Liver (tissue), 8 donors: ENCODE measurements at regions not wholly inside any gene's neighbourhood (a gene's known extent, or its start where the extent isn't known, plus 50 kb on each side); places are given as distances from the start of the nearest gene placed in this dataset.

ENCODE experiments used
- DNase-seq: peaks from one replicate; pipeline ENCODE4 v3.0.0-alpha.2; 2017; ENCODE audit warnings: low spot score
- H3K27ac ChIP-seq, 2 donors: one replicate each; pipeline ENCODE4 v1.7.0; 2013; ENCODE audit warnings: inconsistent platforms in 2 of 2, low read length in 2 of 2, control low read depth in 1 of 2, low read depth in 1 of 2, mild to moderate bottlenecking in 1 of 2
- H3K27me3 ChIP-seq, 4 donors: one replicate each; pipeline versions ENCODE4 v1.6.1 to v1.7.0; 2013; ENCODE audit warnings: low read length in 3 of 4, inconsistent platforms in 1 of 4, mild to moderate bottlenecking in 1 of 4, moderate library complexity in 1 of 4; ENCODE audit not compliant: control insufficient read depth in 4 of 4, insufficient read depth in 4 of 4
- H3K36me3 ChIP-seq, 4 donors: one replicate each; pipeline versions ENCODE4 v1.6.1 to v1.7.0; 2013; ENCODE audit warnings: low read length in 3 of 4, mild to moderate bottlenecking in 3 of 4, low read depth in 1 of 4, moderate library complexity in 1 of 4; ENCODE audit not compliant: control insufficient read depth in 4 of 4, insufficient read depth in 3 of 4
- H3K4me1 ChIP-seq, 4 donors: one replicate each; pipeline versions ENCODE4 v1.6.1 to v1.7.0; 2013; ENCODE audit warnings: low read length in 3 of 4, mild to moderate bottlenecking in 3 of 4, moderate library complexity in 1 of 4; ENCODE audit not compliant: control insufficient read depth in 4 of 4, insufficient read depth in 4 of 4
- H3K4me3 ChIP-seq, 3 donors: one replicate each; pipeline versions ENCODE4 v1.6.1 to v1.7.0; 2013; ENCODE audit warnings: low read length in 3 of 3, control low read depth in 1 of 3, low read depth in 1 of 3, mild to moderate bottlenecking in 1 of 3
- H3K9ac ChIP-seq, 2 donors: one replicate each; pipeline ENCODE4 v1.7.0; 2013; ENCODE audit warnings: low read length in 2 of 2, mild to moderate bottlenecking in 2 of 2, moderate library complexity in 2 of 2, control low read depth in 1 of 2, low read depth in 1 of 2
- H3K9me3 ChIP-seq, 4 donors: one replicate each; pipeline versions ENCODE4 v1.6.1 to v1.7.0; 2013; ENCODE audit warnings: low read length in 3 of 4; ENCODE audit not compliant: control insufficient read depth in 4 of 4
- ATF3 ChIP-seq: IDR thresholded peaks from 2 replicates; pipeline ENCODE4 v1.6.1; 2016; ENCODE audit warnings: antibody characterized with exemption
- CTCF ChIP-seq: fragments of 150-350 bp; IDR thresholded peaks from 2 replicates; pipeline ENCODE4 v1.5.1; 2017; ENCODE audit warnings: improper control_type of control experiment, low read depth, low read length; ENCODE audit not compliant: missing input control
- EGR1 ChIP-seq, 2 donors: IDR thresholded peaks; 2 replicates each; pipeline ENCODE4 v1.6.1; 2016 to 2018; ENCODE audit warnings: antibody characterized with exemption in 2 of 2, low read depth in 2 of 2
- FOXA1 ChIP-seq: IDR thresholded peaks from 2 replicates; pipeline ENCODE4 v1.6.1; 2016; ENCODE audit warnings: antibody characterized with exemption
- FOXA2 ChIP-seq: IDR thresholded peaks from 2 replicates; pipeline ENCODE4 v1.6.1; 2016; ENCODE audit warnings: antibody characterized with exemption
- GABPA ChIP-seq, 2 donors: IDR thresholded peaks in 1 of 2; conservative IDR thresholded peaks in 1 of 2; 2 replicates each; pipeline ENCODE4 v1.6.1; 2016; ENCODE audit warnings: antibody characterized with exemption in 2 of 2, mild to moderate bottlenecking in 1 of 2, moderate library complexity in 1 of 2
- HNF4A ChIP-seq, 2 donors: conservative IDR thresholded peaks; 2 replicates each; pipeline ENCODE4 v1.6.1; 2016; ENCODE audit warnings: antibody characterized with exemption in 2 of 2, mild to moderate bottlenecking in 2 of 2
- HNF4G ChIP-seq: IDR thresholded peaks from 2 replicates; pipeline ENCODE4 v1.6.1; 2016; ENCODE audit warnings: antibody characterized with exemption
- JUND ChIP-seq, 2 donors: IDR thresholded peaks; 2 replicates each; pipeline ENCODE4 v1.6.1; 2016; ENCODE audit warnings: antibody characterized with exemption in 2 of 2
- MAX ChIP-seq: IDR thresholded peaks from 2 replicates; pipeline ENCODE4 v1.6.1; 2016; ENCODE audit warnings: antibody characterized with exemption
- NR2F2 ChIP-seq: IDR thresholded peaks from 2 replicates; pipeline ENCODE4 v1.6.1; 2016; ENCODE audit warnings: antibody characterized with exemption
- RAD21 ChIP-seq, 2 donors: IDR thresholded peaks; 2 replicates each; pipeline ENCODE4 v1.6.1; 2016; ENCODE audit warnings: antibody characterized with exemption in 2 of 2, mild to moderate bottlenecking in 2 of 2
- REST ChIP-seq: IDR thresholded peaks from 2 replicates; pipeline ENCODE4 v1.6.1; 2016; ENCODE audit warnings: antibody characterized with exemption, mild to moderate bottlenecking
- SP1 ChIP-seq: IDR thresholded peaks from 2 replicates; pipeline ENCODE4 v1.6.1; 2018; ENCODE audit warnings: antibody characterized with exemption, mild to moderate bottlenecking
- TAF1 ChIP-seq: conservative IDR thresholded peaks from 2 replicates; pipeline ENCODE4 v1.6.1; 2016; ENCODE audit warnings: antibody characterized with exemption, mild to moderate bottlenecking
- YY1 ChIP-seq: IDR thresholded peaks from 2 replicates; pipeline ENCODE4 v1.6.1; 2016; ENCODE audit warnings: antibody characterized with exemption, mild to moderate bottlenecking
- ZBTB33 ChIP-seq: IDR thresholded peaks from 2 replicates; pipeline ENCODE4 v1.6.1; 2016; ENCODE audit warnings: antibody characterized with exemption
- WGBS: extraction: QIAGEN DNeasy Blood & Tissue Kit; methylation state at CpG from one replicate; pipeline ENCODE4 v1.1.7; 2013; 5-methylcytosine and 5-hydroxymethylcytosine counted together
- donor health status: healthy.
- donor health status: healthy.
- donor health status: healthy.
- donor health status: healthy.
- donor health status: healthy.

GRCh38 chr7:53087274-53087673 lies 51.8 kb downstream of the POM121L12 start:
- H3K27me3 ChIP-seq: no peaks in the 10 kb centered on the region
- DNase-seq: no peak
- 95% methylated on average over 17 of the region's 17 CpGs for WGBS
- no peak overlapping the region for H3K9ac ChIP-seq
- TF ChIP-seq ATF3: no peak
- TF ChIP-seq FOXA1: no peak
- no peak for TF ChIP-seq FOXA2
- TF ChIP-seq RAD21 (IDR thresholded peaks at IDR 0.05): no peak
- TF ChIP-seq ZBTB33: no peak
- no peak for TF ChIP-seq HNF4G
- no peak for TF ChIP-seq MAX
- TF ChIP-seq EGR1 (IDR thresholded peaks at IDR 0.05; ENCODE audit: low read depth in 2 of 2): no peak
- TF ChIP-seq NR2F2: no peak
- no peak for TF ChIP-seq CTCF
- no peak for TF ChIP-seq YY1
- no peak for TF ChIP-seq GABPA (IDR thresholded peaks at IDR 0.05 in 1 of 2, conservative IDR thresholded peaks at IDR 0.05 in 1 of 2)
- no peak for TF ChIP-seq REST
- no peak overlapping the region for H3K27ac ChIP-seq
- H3K4me1 ChIP-seq: no peaks in the 10 kb centered on the region
- no peak overlapping the region for H3K4me3 ChIP-seq
- no peaks in the 10 kb centered on the region for H3K36me3 ChIP-seq
- peaks cover 0 to 4% (median 0%) of the 10 kb centered on the region in 4 donors for H3K9me3 ChIP-seq

- WGBS: 67% methylated on average over 3 of the region's 3 CpGs
- DNase-seq: no peak
- H3K9ac ChIP-seq: no peak overlapping the region
- no peak for TF ChIP-seq FOXA2
- no peak for TF ChIP-seq FOXA1
- no peak for TF ChIP-seq ZBTB33
- TF ChIP-seq REST: no peak
- TF ChIP-seq MAX: no peak
- no peak for TF ChIP-seq HNF4G
- no peak for TF ChIP-seq EGR1 (IDR thresholded peaks at IDR 0.05; ENCODE audit: low read depth in 2 of 2)
- TF ChIP-seq JUND (IDR thresholded peaks at IDR 0.05): no peak
- TF ChIP-seq ATF3: no peak
- no peak for TF ChIP-seq GABPA (IDR thresholded peaks at IDR 0.05 in 1 of 2, conservative IDR thresholded peaks at IDR 0.05 in 1 of 2)
- TF ChIP-seq RAD21 (IDR thresholded peaks at IDR 0.05): no peak
- no peak for TF ChIP-seq HNF4A (conservative IDR thresholded peaks at IDR 0.05)
- TF ChIP-seq YY1: no peak
- TF ChIP-seq SP1: no peak
- TF ChIP-seq TAF1: no peak
- TF ChIP-seq NR2F2: no peak
These were observed 58.8 kb downstream of the POM121L12 start for GRCh38 chr7:53094191-53094590.

More at GRCh38 chr7:53094191-53094590, 58.8 kb downstream of the POM121L12 start:
- H3K4me3 ChIP-seq: no peak overlapping the region
- H3K9me3 ChIP-seq: no peaks in the 10 kb centered on the region
- H3K4me1 ChIP-seq: no peaks in the 10 kb centered on the region
- H3K36me3 ChIP-seq: no peaks in the 10 kb centered on the region
- H3K27me3 ChIP-seq: no peaks in the 10 kb centered on the region
- H3K27ac ChIP-seq: no peak overlapping the region
